ENCODE measurements at regions not wholly inside any gene's neighbourhood (a gene's known extent, or its start where the extent isn't known, plus 50 kb on each side); places are given as distances from the start of the nearest gene placed in this dataset.

GRCh38 chr18:42412281-42412680 lies 457.2 kb downstream of the PIK3C3 start:
- Mint-ChIP-seq H3K27ac (no peak overlapping the region), H3K9me3 (peaks cover 29 to 39% of the 10 kb centered on the region in 2 experiments), H3K27me3 (ENCODE audit: low read depth) (no peaks in the 10 kb centered on the region), H3K36me3 (ENCODE audit: insufficient read depth in 1 of 3, low read depth in 3 of 3) (peaks cover 12 to 23% (median 20%) of the 10 kb centered on the region in 3 experiments), H3K4me1 (no peaks in the 10 kb centered on the region; a peak in 1 of 4 replicates), H3K4me3 (no peak overlapping the region)
- Histone ChIP-seq H2BK15ac (ENCODE audit: low read depth, low read length) (no peak overlapping the region), H3K27me3 (ENCODE audit: insufficient read depth, low read length) (no peaks in the 10 kb centered on the region), H3K79me2 (ENCODE audit: insufficient read depth, low read length) (no peaks in the 10 kb centered on the region), H3K56ac (ENCODE audit: insufficient read length, low read depth, low read length) (no peak overlapping the region), H4K20me1 (ENCODE audit: control insufficient read depth, insufficient read depth, insufficient read length) (no peaks in the 10 kb centered on the region), H3K14ac (ENCODE audit: insufficient read depth, low read length) (no peak overlapping the region), H3K9me3 (ENCODE audit: control insufficient read depth, low read depth, low read length) (peaks cover 18% of the 10 kb centered on the region), H3K4me2 (ENCODE audit: insufficient read depth, insufficient read length, low read length) (no peak overlapping the region), H3T11ph (ENCODE audit: low read length) (no peak overlapping the region), H2BK5ac (ENCODE audit: insufficient read length, low read length) (no peak overlapping the region), H4K91ac (ENCODE audit: insufficient read length, low read depth, low read length) (no peak overlapping the region), H3K27ac (ENCODE audit: insufficient read length, low read depth, low read length) (no peak overlapping the region), H2BK120ac (ENCODE audit: low read depth, low read length, poor library complexity, severe bottlenecking) (no peak overlapping the region), H3K9ac (ENCODE audit: extremely low read depth, insufficient read length, low read length) (no peak overlapping the region), H4K5ac (ENCODE audit: insufficient read length, low read depth, low read length) (no peak overlapping the region), H2BK20ac (ENCODE audit: low read depth, low read length, poor library complexity, severe bottlenecking) (no peak overlapping the region), H3K23ac (ENCODE audit: insufficient read length, low read depth, low read length) (no peak overlapping the region), H3K18ac (ENCODE audit: insufficient read length, low read depth, low read length) (no peak overlapping the region), H2BK12ac (ENCODE audit: insufficient read length, low read depth, low read length) (no peak overlapping the region), H4K8ac (replicated peaks; ENCODE audit: insufficient read length, low read depth, low read length) (no peak overlapping the region), H3K4ac (ENCODE audit: low read depth, low read length) (no peak overlapping the region), H3K79me1 (ENCODE audit: insufficient read depth, low read depth, low read length, poor library complexity, severe bottlenecking) (no peaks in the 10 kb centered on the region), H2AFZ (ENCODE audit: low read length) (no peak overlapping the region), H3K23me2 (ENCODE audit: insufficient read length, low read depth, low read length, poor library complexity, severe bottlenecking) (no peaks in the 10 kb centered on the region), H3K4me1 (ENCODE audit: insufficient read depth, low read length) (no peaks in the 10 kb centered on the region), H2AK5ac (ENCODE audit: insufficient read length, low read length) (no peak overlapping the region)
- TF ChIP-seq CTCF (conservative IDR thresholded peaks at IDR 0.05): no peak
- no CpG with 5 or more reads among the region's 2 CpGs for WGBS (ENCODE audit: extremely low coverage, insufficient read length, low lambda C conversion rate)
- no peak for DNase-seq
